ENCODE measurements at regions not wholly inside any gene's neighbourhood (a gene's known extent, or its start where the extent isn't known, plus 50 kb on each side); places are given as distances from the start of the nearest gene placed in this dataset.

DNA sequence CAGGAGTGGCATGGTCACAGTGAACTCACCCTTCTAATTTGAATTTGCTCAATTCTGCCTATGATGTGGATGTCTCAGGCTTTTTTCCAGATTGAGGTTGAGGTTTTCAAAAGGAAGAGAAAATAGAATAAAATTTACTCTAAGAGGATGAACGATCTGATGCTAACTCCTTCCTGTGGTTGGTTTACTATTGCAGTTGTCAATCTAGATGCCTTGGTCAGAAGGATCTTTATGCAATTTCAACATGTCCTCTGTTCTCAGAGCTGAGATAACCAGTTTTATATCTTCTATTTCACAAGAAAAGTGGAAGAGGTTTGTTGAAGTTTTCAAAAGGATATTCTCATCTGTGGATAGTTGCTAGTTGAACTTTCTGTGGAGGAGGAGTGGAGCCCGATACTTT, 150.7 kb upstream of the WDR11 start:
- no peak for DNase-seq (ENCODE audit: extremely low spot score)
- TF ChIP-seq CTCF (IDR thresholded peaks at IDR 0.05; ENCODE audit: control extremely low read depth, extremely low read depth, low read depth, missing control alignments): no peak
- CTCF ChIA-PET: no interaction called here
- POLR2A ChIA-PET: no interaction called here

GRCh38 chr10:120701381-120701780, 149.8 kb upstream of the WDR11 start:
- POLR2A ChIA-PET: no interaction called here
- CTCF ChIA-PET: no interaction called here
- DNase-seq (ENCODE audit: extremely low spot score): no peak
- TF ChIP-seq CTCF (IDR thresholded peaks at IDR 0.05; ENCODE audit: control extremely low read depth, extremely low read depth, low read depth, missing control alignments): no peak

DNA sequence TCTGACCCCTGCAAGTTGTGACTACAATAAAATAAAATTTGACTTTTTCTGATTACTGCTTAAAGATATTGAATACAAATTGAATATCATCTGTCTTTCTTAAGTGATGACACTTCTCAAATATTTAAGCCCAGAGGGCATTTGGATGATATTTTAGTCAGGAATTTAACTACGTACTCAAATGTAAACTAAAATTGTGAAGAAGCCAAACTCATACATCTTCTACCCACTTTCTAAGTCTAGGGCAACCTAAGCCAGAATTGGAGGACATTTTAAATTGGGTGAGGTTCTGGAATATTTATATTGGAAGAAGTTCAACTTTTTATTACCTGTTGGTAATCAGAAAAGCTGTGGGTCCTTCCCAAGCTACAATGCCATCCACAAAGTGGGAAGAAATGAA, 149.1 kb upstream of the WDR11 start:
- ChIA-PET CTCF (no interaction called here), POLR2A (no interaction called here)
- no peak for TF ChIP-seq CTCF (IDR thresholded peaks at IDR 0.05; ENCODE audit: control extremely low read depth, extremely low read depth, low read depth, missing control alignments)
- DNase-seq (ENCODE audit: extremely low spot score): no peak

- ChIA-PET CTCF (no interaction called here), POLR2A (no interaction called here)
- no peak for TF ChIP-seq CTCF (IDR thresholded peaks at IDR 0.05; ENCODE audit: control extremely low read depth, extremely low read depth, low read depth, missing control alignments)
- DNase-seq (ENCODE audit: extremely low spot score): no peak
Measured at GRCh38 chr10:120705309-120705708, 145.9 kb upstream of the WDR11 start.

DNA sequence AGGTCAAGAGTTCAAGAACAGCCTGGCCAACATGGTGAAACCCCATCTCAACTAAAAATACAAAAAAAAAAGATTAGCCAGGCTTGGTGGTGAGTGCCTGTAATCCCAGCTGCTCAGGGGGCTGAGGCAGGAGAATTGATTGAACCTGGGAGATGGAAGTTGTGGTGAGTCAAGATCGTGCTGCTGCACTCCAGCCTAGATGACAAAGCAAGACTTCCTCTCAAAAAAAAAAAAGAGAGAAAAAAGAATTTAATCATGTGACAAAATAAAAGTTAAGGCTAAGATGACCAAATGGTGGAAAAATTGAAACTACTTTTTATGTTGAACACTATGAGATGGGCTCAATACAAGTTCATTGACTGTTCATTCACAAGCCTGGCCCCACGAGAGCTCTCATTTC, 141.1 kb upstream of the WDR11 start:
- ChIA-PET CTCF (interaction anchor here (1.5 kb wide), 1 partner anchor 16 kb away, joined by 4 read pairs; no protein-coding TSS in a partner anchor), POLR2A (no interaction called here)
- no peak for DNase-seq (ENCODE audit: extremely low spot score)
- TF ChIP-seq CTCF (IDR thresholded peaks at IDR 0.05; ENCODE audit: control extremely low read depth, extremely low read depth, low read depth, missing control alignments): no peak

GRCh38 chr10:120711860-120712259, 139.3 kb upstream of the WDR11 start:
- no peak for TF ChIP-seq CTCF (IDR thresholded peaks at IDR 0.05; ENCODE audit: control extremely low read depth, extremely low read depth, low read depth, missing control alignments)
- ChIA-PET CTCF (no interaction called here), POLR2A (no interaction called here)
- no peak for DNase-seq (ENCODE audit: extremely low spot score)

Measured in GM10248 (cell line).